Panc1 (cell line): ENCODE measurements at regions not wholly inside any gene's neighbourhood (a gene's known extent, or its start where the extent isn't known, plus 50 kb on each side); places are given as distances from the start of the nearest gene placed in this dataset.
"Not testable (repeated sequence)": the region's sequence is repeated elsewhere in the genome, so short reads cannot be mapped to it uniquely, and the experiment has no call there.

Experiments used
- ATAC-seq: fragments of 200-7000 bp; cut with Tn5 transposase; 2 replicates; pipeline ENCODE4 v1.9.1; 2020; ENCODE audit warnings: mild to moderate bottlenecking, moderate library complexity
- BruUV-seq: library from RNA; stranded (reverse); fragments of 400-500 nt; replicated peaks from 2 replicates; lab custom pipeline; 2021; lab: Mats Ljungman, UMichigan
- CTCF ChIA-PET: fragments of 300-600 bp; sonication (Branson Sonifier 250); formaldehyde crosslinking; loops from one replicate; lab custom pipeline; 2022; ENCODE audit warnings: antibody characterized with exemption; lab: Charles Lee
- POLR2A ChIA-PET: fragments of 300-600 bp; sonication (Branson Sonifier 250); formaldehyde crosslinking; loops from one replicate; lab custom pipeline; 2022; ENCODE audit warnings: antibody characterized with exemption; lab: Charles Lee
- DNase-seq: peaks from one replicate; pipeline ENCODE4 v3.0.0-alpha.2; 2010; ENCODE audit warnings: low read depth, low spot score
- H3K27ac ChIP-seq: 2 replicates; pipeline ENCODE4 v1.5.1; 2011; ENCODE audit warnings: mild to moderate bottlenecking, low read length, inconsistent platforms
- H3K27me3 ChIP-seq: fragments of 200-500 bp; sonication (Bioruptor generic); 2 replicates; pipeline ENCODE4 v1.6.0; 2014; ENCODE audit warnings: low read length, inconsistent platforms; ENCODE audit not compliant: control insufficient read depth, insufficient read depth
- H3K36me3 ChIP-seq: fragments of 200-500 bp; sonication (Bioruptor generic); 2 replicates; pipeline ENCODE4 v1.5.1; 2014; ENCODE audit warnings: inconsistent platforms, mild to moderate bottlenecking, low read length, moderate library complexity; ENCODE audit not compliant: control insufficient read depth, insufficient read depth
- H3K4me1 ChIP-seq: 2 replicates; pipeline ENCODE4 v1.5.1; 2011; ENCODE audit warnings: inconsistent platforms, mild to moderate bottlenecking, low read length, moderate library complexity; ENCODE audit not compliant: control insufficient read depth, insufficient read depth
- H3K4me3 ChIP-seq, 2 experiments: 2 replicates each; pipeline ENCODE4 v1.5.1; 2011 to 2012; ENCODE audit warnings: low read depth in 2 of 2, low read length in 2 of 2, mild to moderate bottlenecking in 2 of 2, inconsistent platforms in 1 of 2, moderate library complexity in 1 of 2
- H3K9me3 ChIP-seq: fragments of 200-500 bp; sonication (Bioruptor generic); 2 replicates; pipeline ENCODE4 v1.5.1; 2014; ENCODE audit warnings: low read depth, mild to moderate bottlenecking, inconsistent platforms, low read length, moderate library complexity; ENCODE audit not compliant: control insufficient read depth, insufficient read depth
- CTCF ChIP-seq: fragments of 450-650 bp; IDR thresholded peaks from 2 replicates; pipeline ENCODE4 v1.5.1; 2017; ENCODE audit warnings: mild to moderate bottlenecking
- POLR2AphosphoS5 ChIP-seq: IDR thresholded peaks from 2 replicates; pipeline ENCODE4 v1.6.1; 2012; ENCODE audit warnings: mild to moderate bottlenecking, low read depth, low read length, moderate library complexity
- SIN3A ChIP-seq: IDR thresholded peaks from 2 replicates; pipeline ENCODE4 v1.6.1; 2012; ENCODE audit warnings: low read depth, mild to moderate bottlenecking, low read length, moderate library complexity, borderline replicate concordance; ENCODE audit not compliant: insufficient read depth
- TCF7L2 ChIP-seq: IDR thresholded peaks from 2 replicates; pipeline ENCODE4 v1.6.1; 2011; ENCODE audit warnings: mild to moderate bottlenecking, low read depth, low read length, inconsistent platforms
- in situ Hi-C: cut with HindIII; loops from 2 replicates; pipeline ENCODE4 v1.10.0; 2016; ENCODE audit warnings: low sequenced_read_pairs, low pct_unique_long_range_greater_than_20kb
- intact Hi-C: fragments of 100-400 bp; cut with micrococcal nuclease; formaldehyde crosslinking; loops from one replicate; pipeline ENCODE4 v1.10.0; 2022; ENCODE audit not compliant: unreplicated experiment
- TF ChIP-seq, protein P1 (sequence below), 2 experiments: IDR thresholded peaks; 2 replicates each; pipeline ENCODE4 v1.6.1; 2011 to 2012; ENCODE audit warnings: low read depth in 2 of 2, control low read depth in 1 of 2, low read length in 1 of 2, mild to moderate bottlenecking in 1 of 2, moderate library complexity in 1 of 2; ENCODE audit not compliant: insufficient read depth in 1 of 2

DNA sequence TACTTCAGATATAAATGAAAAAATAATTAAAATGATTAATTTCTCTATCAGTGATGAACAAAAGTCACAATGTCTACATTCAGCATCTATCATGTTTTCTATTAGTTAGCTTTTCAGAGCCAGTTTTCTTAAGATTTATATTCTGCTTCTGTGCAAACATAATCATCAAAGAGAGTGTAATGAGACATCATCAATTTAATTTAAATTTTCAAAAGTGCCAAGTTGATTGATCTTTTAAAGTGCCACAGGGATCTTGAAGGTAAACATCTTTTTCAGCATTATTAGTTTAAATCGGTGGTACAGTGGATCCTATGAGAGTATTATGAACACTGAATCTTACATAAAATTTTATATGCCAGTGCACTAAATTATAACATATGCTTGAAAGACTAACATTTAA is 1176.1 kb downstream of the PLA2G4A start:
- Histone ChIP-seq H3K27ac (no peak overlapping the region), H3K4me3 (no peak overlapping the region), H3K36me3 (no peaks in the 10 kb centered on the region), H3K9me3 (no peaks in the 10 kb centered on the region), H3K27me3 (no peaks in the 10 kb centered on the region), H3K4me1 (no peaks in the 10 kb centered on the region)
- BruUV-seq = no TSS peak
- ATAC-seq (no peak), DNase-seq (no peak)
- intact Hi-C loops (no loop called here), in situ Hi-C loops (no loop called here)
- no peak for TF ChIP-seq CTCF
- TF ChIP-seq, protein P1, sequence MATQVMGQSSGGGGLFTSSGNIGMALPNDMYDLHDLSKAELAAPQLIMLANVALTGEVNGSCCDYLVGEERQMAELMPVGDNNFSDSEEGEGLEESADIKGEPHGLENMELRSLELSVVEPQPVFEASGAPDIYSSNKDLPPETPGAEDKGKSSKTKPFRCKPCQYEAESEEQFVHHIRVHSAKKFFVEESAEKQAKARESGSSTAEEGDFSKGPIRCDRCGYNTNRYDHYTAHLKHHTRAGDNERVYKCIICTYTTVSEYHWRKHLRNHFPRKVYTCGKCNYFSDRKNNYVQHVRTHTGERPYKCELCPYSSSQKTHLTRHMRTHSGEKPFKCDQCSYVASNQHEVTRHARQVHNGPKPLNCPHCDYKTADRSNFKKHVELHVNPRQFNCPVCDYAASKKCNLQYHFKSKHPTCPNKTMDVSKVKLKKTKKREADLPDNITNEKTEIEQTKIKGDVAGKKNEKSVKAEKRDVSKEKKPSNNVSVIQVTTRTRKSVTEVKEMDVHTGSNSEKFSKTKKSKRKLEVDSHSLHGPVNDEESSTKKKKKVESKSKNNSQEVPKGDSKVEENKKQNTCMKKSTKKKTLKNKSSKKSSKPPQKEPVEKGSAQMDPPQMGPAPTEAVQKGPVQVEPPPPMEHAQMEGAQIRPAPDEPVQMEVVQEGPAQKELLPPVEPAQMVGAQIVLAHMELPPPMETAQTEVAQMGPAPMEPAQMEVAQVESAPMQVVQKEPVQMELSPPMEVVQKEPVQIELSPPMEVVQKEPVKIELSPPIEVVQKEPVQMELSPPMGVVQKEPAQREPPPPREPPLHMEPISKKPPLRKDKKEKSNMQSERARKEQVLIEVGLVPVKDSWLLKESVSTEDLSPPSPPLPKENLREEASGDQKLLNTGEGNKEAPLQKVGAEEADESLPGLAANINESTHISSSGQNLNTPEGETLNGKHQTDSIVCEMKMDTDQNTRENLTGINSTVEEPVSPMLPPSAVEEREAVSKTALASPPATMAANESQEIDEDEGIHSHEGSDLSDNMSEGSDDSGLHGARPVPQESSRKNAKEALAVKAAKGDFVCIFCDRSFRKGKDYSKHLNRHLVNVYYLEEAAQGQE (IDR thresholded peaks at IDR 0.05; ENCODE audit: insufficient read depth in 1 of 2, low read depth in 2 of 2, low read length in 1 of 2) = no peak
- no peak for TF ChIP-seq POLR2AphosphoS5
- TF ChIP-seq TCF7L2 = no peak
- no peak for TF ChIP-seq SIN3A
- POLR2A ChIA-PET = no interaction called here
- CTCF ChIA-PET = no interaction called here

GRCh38 chr1:188006354-188006753 is 1177.6 kb downstream of the PLA2G4A start:
- in situ Hi-C loops (no loop called here), intact Hi-C loops (no loop called here)
- POLR2A ChIA-PET = no interaction called here
- no peaks in the 10 kb centered on the region for H3K27me3 ChIP-seq
- no peaks in the 10 kb centered on the region for H3K4me1 ChIP-seq
- TF ChIP-seq TCF7L2 (no peak), POLR2AphosphoS5 (no peak), SIN3A (no peak), CTCF (no peak)
- TF ChIP-seq, protein P1 (IDR thresholded peaks at IDR 0.05; ENCODE audit: insufficient read depth in 1 of 2, low read depth in 2 of 2, low read length in 1 of 2) = no peak
- BruUV-seq = no TSS peak
- H3K36me3 ChIP-seq = no peaks in the 10 kb centered on the region
- CTCF ChIA-PET = no interaction called here
- ATAC-seq = no peak
- no peak overlapping the region for H3K4me3 ChIP-seq
- no peaks in the 10 kb centered on the region for H3K9me3 ChIP-seq
- H3K27ac ChIP-seq = no peak overlapping the region
- DNase-seq = no peak

- in situ Hi-C loops, POLR2A ChIA-PET: not testable (repeated sequence)
These were observed 1184.6 kb downstream of the PLA2G4A start for GRCh38 chr1:188013222-188013849.

More at GRCh38 chr1:188013222-188013849, 1184.6 kb downstream of the PLA2G4A start:
- CTCF ChIA-PET, BruUV-seq, ATAC-seq, H3K36me3 ChIP-seq, intact Hi-C loops, H3K4me3 ChIP-seq, DNase-seq, H3K27me3 ChIP-seq, H3K9me3 ChIP-seq, H3K27ac ChIP-seq, H3K4me1 ChIP-seq: not testable (repeated sequence)
